CD14-positive monocyte (primary cell): ENCODE measurements at regions not wholly inside any gene's neighbourhood (a gene's known extent, or its start where the extent isn't known, plus 50 kb on each side); places are given as distances from the start of the nearest gene placed in this dataset.

Source experiments
- DNase-seq, 3 donors: peaks; one replicate each; pipeline ENCODE4 v3.0.0-alpha.2; 2011 to 2022
- H2AFZ ChIP-seq: 2 replicates; pipeline ENCODE4 v1.6.0; 2012; ENCODE audit warnings: mild to moderate bottlenecking, low read depth, low read length, inconsistent platforms; ENCODE audit not compliant: insufficient read depth, poor library complexity, severe bottlenecking
- H3K27ac ChIP-seq, 2 donors: 1 replicate in 1 of 2; 2 replicates in 1 of 2; pipeline ENCODE4 v1.5.1; 2012 to 2013; ENCODE audit warnings: low read length in 2 of 2, control low read depth in 1 of 2, inconsistent platforms in 1 of 2, low read depth in 1 of 2, mild to moderate bottlenecking in 1 of 2
- H3K27me3 ChIP-seq, 2 donors: one replicate each; pipeline versions ENCODE4 v1.6.0 to v1.6.1; 2011 to 2013; ENCODE audit warnings: low read length in 2 of 2; ENCODE audit not compliant: control insufficient read depth in 2 of 2, insufficient read depth in 2 of 2
- H3K36me3 ChIP-seq, 2 donors: replicated peaks in 1 of 2; 1 replicate in 1 of 2; 2 replicates in 1 of 2; pipeline versions ENCODE4 v1.5.1 to v1.6.1; 2012 to 2013; ENCODE audit warnings: low read length in 2 of 2, control low read depth in 1 of 2, inconsistent platforms in 1 of 2, mild to moderate bottlenecking in 1 of 2; ENCODE audit not compliant: insufficient read depth in 2 of 2, control insufficient read depth in 1 of 2
- H3K4me1 ChIP-seq, 2 donors: 1 replicate in 1 of 2; 2 replicates in 1 of 2; pipeline versions ENCODE4 v1.5.1 to v1.6.1; 2012 to 2013; ENCODE audit warnings: low read length in 2 of 2, control low read depth in 1 of 2, inconsistent platforms in 1 of 2, mild to moderate bottlenecking in 1 of 2, moderate library complexity in 1 of 2; ENCODE audit not compliant: insufficient read depth in 2 of 2, control insufficient read depth in 1 of 2
- H3K4me2 ChIP-seq: replicated peaks from 2 replicates; pipeline ENCODE3; 2012; ENCODE audit warnings: low read length, moderate library complexity, mild to moderate bottlenecking; ENCODE audit not compliant: poor library complexity, severe bottlenecking; ENCODE audit errors: extremely low read depth
- H3K4me3 ChIP-seq, 3 experiments: fragments of 200-600 bp in 1 of 3; sonication (generic) in 1 of 3; replicated peaks in 1 of 3; 1 replicate in 2 of 3; 2 replicates in 1 of 3; pipeline ENCODE4 v1.5.1; 2011 to 2013; ENCODE audit warnings: low read length in 3 of 3, mild to moderate bottlenecking in 3 of 3, control low read depth in 2 of 3, low read depth in 2 of 3, inconsistent platforms in 1 of 3, moderate library complexity in 1 of 3
- H3K79me2 ChIP-seq: 2 replicates; pipeline ENCODE4 v1.6.0; 2012; ENCODE audit warnings: mild to moderate bottlenecking, control low read depth, inconsistent platforms, low read length, moderate library complexity; ENCODE audit not compliant: insufficient read depth
- H3K9ac ChIP-seq: 2 replicates; pipeline ENCODE4 v1.6.0; 2017; ENCODE audit warnings: low read length, mild to moderate bottlenecking; ENCODE audit not compliant: insufficient read depth, poor library complexity, severe bottlenecking
- H3K9me3 ChIP-seq, 2 donors: replicated peaks in 1 of 2; 1 replicate in 1 of 2; 2 replicates in 1 of 2; pipeline versions ENCODE4 v1.5.1 to v1.6.1; 2012 to 2013; ENCODE audit warnings: low read length in 2 of 2, control low read depth in 1 of 2; ENCODE audit not compliant: control insufficient read depth in 1 of 2, insufficient read depth in 1 of 2
- H4K20me1 ChIP-seq: 2 replicates; pipeline ENCODE4 v1.6.0; 2012; ENCODE audit warnings: mild to moderate bottlenecking, low read length, control low read depth, moderate library complexity; ENCODE audit not compliant: insufficient read depth
- H3K27ac Mint-ChIP-seq, 7 donors: one replicate each; pipeline ENCODE4 v1.8.0; 2020; ENCODE audit warnings: mild to moderate bottlenecking in 7 of 7, mixed read lengths in 7 of 7, moderate library complexity in 6 of 7, inconsistent platforms in 2 of 7
- H3K27me3 Mint-ChIP-seq, 3 donors: one replicate each; pipeline ENCODE4 v1.8.0; 2021 to 2022; ENCODE audit warnings: low read depth in 3 of 3, mild to moderate bottlenecking in 3 of 3, mixed read lengths in 3 of 3, moderate library complexity in 3 of 3, inconsistent platforms in 1 of 3
- H3K36me3 Mint-ChIP-seq, 2 donors: one replicate each; pipeline ENCODE4 v1.8.0; 2020; ENCODE audit warnings: mixed read lengths in 2 of 2, inconsistent platforms in 1 of 2, mild to moderate bottlenecking in 1 of 2
- H3K4me1 Mint-ChIP-seq: one replicate; pipeline ENCODE4 v1.8.0; 2020; ENCODE audit warnings: mild to moderate bottlenecking, mixed read lengths
- H3K4me3 Mint-ChIP-seq, 2 donors: one replicate each; pipeline ENCODE4 v1.8.0; 2020; ENCODE audit warnings: mild to moderate bottlenecking in 2 of 2, mixed read lengths in 2 of 2, moderate library complexity in 1 of 2
- H3K9me3 Mint-ChIP-seq, 7 donors: one replicate each; pipeline ENCODE4 v1.8.0; 2020 to 2022; ENCODE audit warnings: mixed read lengths in 7 of 7, mild to moderate bottlenecking in 6 of 7, moderate library complexity in 6 of 7, inconsistent platforms in 2 of 7
- WGBS: methylation state at CpG from one replicate; pipeline ENCODE4 v1.1.5; 2013; ENCODE audit warnings: missing lambda C conversion rate; ENCODE audit not compliant: insufficient coverage; 5-methylcytosine and 5-hydroxymethylcytosine counted together
- intact Hi-C, 2 donors: fragments of 100-400 bp; cut with micrococcal nuclease; formaldehyde crosslinking; loops; one replicate each; pipeline versions ENCODE4 v1.15.0 to v1.15.1; 2023
- TF ChIP-seq, protein P1 (sequence below): fragments of 200-600 bp; IDR thresholded peaks from one replicate; pipeline ENCODE4 v1.8.0; 2022; ENCODE audit warnings: antibody characterized with exemption, mild to moderate bottlenecking

DNA sequence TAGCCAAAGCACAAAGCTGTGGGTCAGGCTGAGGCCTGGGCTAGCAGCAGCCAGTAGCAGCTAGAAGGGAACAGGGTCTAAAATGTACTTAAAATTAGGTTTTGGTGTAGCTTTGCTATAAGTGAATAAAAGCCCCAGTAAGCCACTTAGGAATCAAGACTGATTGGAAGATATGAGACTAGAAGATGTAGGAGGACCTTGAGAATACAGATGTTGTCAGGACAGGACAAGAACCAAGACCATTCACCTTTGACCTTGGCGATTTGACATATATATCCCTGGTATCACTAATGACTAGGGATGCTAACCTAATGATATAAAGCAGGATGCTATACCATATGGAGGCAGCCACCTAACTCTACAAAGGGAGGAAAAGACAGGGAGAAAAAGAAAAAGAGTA is 238.1 kb downstream of the FBXO8 start:
- no peak overlapping the region for H3K9ac ChIP-seq
- Mint-ChIP-seq H3K27me3 (peaks cover 0 to 9% (median 4%) of the 10 kb centered on the region in 3 donors), H3K4me3 (no peak overlapping the region), H3K4me1 (no peaks in the 10 kb centered on the region), H3K27ac (no peak overlapping the region), H3K36me3 (no peaks in the 10 kb centered on the region), H3K9me3 (peaks cover 0 to 5% (median 2%) of the 10 kb centered on the region in 7 donors)
- H3K9me3 ChIP-seq: no peaks in the 10 kb centered on the region
- intact Hi-C loops: no loop called here
- TF ChIP-seq, protein P1, sequence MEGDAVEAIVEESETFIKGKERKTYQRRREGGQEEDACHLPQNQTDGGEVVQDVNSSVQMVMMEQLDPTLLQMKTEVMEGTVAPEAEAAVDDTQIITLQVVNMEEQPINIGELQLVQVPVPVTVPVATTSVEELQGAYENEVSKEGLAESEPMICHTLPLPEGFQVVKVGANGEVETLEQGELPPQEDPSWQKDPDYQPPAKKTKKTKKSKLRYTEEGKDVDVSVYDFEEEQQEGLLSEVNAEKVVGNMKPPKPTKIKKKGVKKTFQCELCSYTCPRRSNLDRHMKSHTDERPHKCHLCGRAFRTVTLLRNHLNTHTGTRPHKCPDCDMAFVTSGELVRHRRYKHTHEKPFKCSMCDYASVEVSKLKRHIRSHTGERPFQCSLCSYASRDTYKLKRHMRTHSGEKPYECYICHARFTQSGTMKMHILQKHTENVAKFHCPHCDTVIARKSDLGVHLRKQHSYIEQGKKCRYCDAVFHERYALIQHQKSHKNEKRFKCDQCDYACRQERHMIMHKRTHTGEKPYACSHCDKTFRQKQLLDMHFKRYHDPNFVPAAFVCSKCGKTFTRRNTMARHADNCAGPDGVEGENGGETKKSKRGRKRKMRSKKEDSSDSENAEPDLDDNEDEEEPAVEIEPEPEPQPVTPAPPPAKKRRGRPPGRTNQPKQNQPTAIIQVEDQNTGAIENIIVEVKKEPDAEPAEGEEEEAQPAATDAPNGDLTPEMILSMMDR: no peak
- H3K4me1 ChIP-seq: no peaks in the 10 kb centered on the region
- H3K27me3 ChIP-seq: peaks cover 0 to 2% of the 10 kb centered on the region in 2 donors
- no peak overlapping the region for H3K4me2 ChIP-seq
- H3K36me3 ChIP-seq: no peaks in the 10 kb centered on the region
- H3K4me3 ChIP-seq: no peak overlapping the region
- H3K27ac ChIP-seq: no peak overlapping the region
- DNase-seq: no peak
- no peaks in the 10 kb centered on the region for H4K20me1 ChIP-seq
- no CpG with 5 or more reads among the region's 1 CpG for WGBS
- H3K79me2 ChIP-seq: no peaks in the 10 kb centered on the region
- H2AFZ ChIP-seq: no peak overlapping the region

DNA sequence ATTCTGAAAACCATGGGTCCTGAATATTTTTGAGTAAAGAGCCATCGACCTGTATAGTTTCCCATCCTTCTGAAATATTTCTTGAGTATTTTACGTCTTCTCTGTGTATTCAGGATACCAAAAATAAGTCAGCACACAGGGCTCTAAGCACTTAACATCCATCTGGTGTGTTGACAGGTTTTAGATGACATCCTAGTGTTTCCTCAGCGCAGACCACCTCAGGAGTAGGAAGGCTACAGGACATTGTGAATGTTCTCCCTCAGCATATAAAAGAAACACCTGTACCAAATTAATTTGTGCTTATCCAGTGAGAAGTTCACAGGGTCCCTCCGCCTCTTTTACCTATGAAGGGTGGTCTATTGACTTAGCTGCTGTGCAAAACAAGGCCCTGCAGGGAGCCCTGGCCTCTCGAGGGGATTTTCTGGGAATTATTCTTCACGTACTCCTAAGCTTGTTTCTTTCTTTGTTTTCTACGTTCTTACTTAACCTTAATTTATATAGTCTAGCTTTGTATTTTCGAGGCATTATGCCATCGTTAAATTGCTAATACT is 241.8 kb downstream of the FBXO8 start:
- peaks cover 0 to 5% (median 2%) of the 10 kb centered on the region in 7 donors for H3K9me3 Mint-ChIP-seq
- no peaks in the 10 kb centered on the region for H3K36me3 Mint-ChIP-seq
- H3K36me3 ChIP-seq: no peaks in the 10 kb centered on the region

More for the DNA sequence above, 241.8 kb downstream of the FBXO8 start:
- no peaks in the 10 kb centered on the region for H3K4me1 Mint-ChIP-seq
- no peak for DNase-seq
- H3K4me1 ChIP-seq: no peaks in the 10 kb centered on the region
- H3K9ac ChIP-seq: no peak overlapping the region
- TF ChIP-seq, protein P1: no peak
- no peak overlapping the region for H3K4me3 ChIP-seq
- H3K9me3 ChIP-seq: no peaks in the 10 kb centered on the region
- no peak overlapping the region for H3K27ac ChIP-seq
- H3K4me2 ChIP-seq: no peak overlapping the region
- H4K20me1 ChIP-seq: no peaks in the 10 kb centered on the region
- no peak overlapping the region for H2AFZ ChIP-seq
- peaks cover 0 to 7% (median 5%) of the 10 kb centered on the region in 3 donors for H3K27me3 Mint-ChIP-seq
- intact Hi-C loops: no loop called here
- H3K27me3 ChIP-seq: peaks cover 0 to 2% of the 10 kb centered on the region in 2 donors
- peak overlapping the region in 1 of 2 donors; percentile 39 for H3K4me3 Mint-ChIP-seq
- no peak overlapping the region for H3K27ac Mint-ChIP-seq
- H3K79me2 ChIP-seq: no peaks in the 10 kb centered on the region
- no CpG with 5 or more reads among the region's 9 CpGs for WGBS
